ENCODE measurements at regions not wholly inside any gene's neighbourhood (a gene's known extent, or its start where the extent isn't known, plus 50 kb on each side); places are given as distances from the start of the nearest gene placed in this dataset.

- H3K27me3 ChIP-seq (ENCODE audit: insufficient read depth, low read length): no peaks in the 10 kb centered on the region
- no peaks in the 10 kb centered on the region for H3K9me3 Mint-ChIP-seq
- no peaks in the 10 kb centered on the region for H3K79me1 ChIP-seq (ENCODE audit: insufficient read depth, low read depth, low read length, poor library complexity, severe bottlenecking)
- H3K27ac ChIP-seq (ENCODE audit: insufficient read length, low read depth, low read length): no peak overlapping the region
- no peak overlapping the region for H2AK5ac ChIP-seq (ENCODE audit: insufficient read length, low read length)
- no peak overlapping the region for H3K14ac ChIP-seq (ENCODE audit: insufficient read depth, low read length)
- peaks cover 10% of the 10 kb centered on the region; the same call in 1 of the 2 replicates for H3K27me3 Mint-ChIP-seq (ENCODE audit: low read depth)
- H2BK5ac ChIP-seq (ENCODE audit: insufficient read length, low read length): no peak overlapping the region
- H2BK120ac ChIP-seq (ENCODE audit: low read depth, low read length, poor library complexity, severe bottlenecking): no peak overlapping the region
- peak overlapping the region in 1 of 2 experiments; percentile 18; a peak in 2 of 5 replicates for H3K4me3 Mint-ChIP-seq
- TF ChIP-seq, protein P1, sequence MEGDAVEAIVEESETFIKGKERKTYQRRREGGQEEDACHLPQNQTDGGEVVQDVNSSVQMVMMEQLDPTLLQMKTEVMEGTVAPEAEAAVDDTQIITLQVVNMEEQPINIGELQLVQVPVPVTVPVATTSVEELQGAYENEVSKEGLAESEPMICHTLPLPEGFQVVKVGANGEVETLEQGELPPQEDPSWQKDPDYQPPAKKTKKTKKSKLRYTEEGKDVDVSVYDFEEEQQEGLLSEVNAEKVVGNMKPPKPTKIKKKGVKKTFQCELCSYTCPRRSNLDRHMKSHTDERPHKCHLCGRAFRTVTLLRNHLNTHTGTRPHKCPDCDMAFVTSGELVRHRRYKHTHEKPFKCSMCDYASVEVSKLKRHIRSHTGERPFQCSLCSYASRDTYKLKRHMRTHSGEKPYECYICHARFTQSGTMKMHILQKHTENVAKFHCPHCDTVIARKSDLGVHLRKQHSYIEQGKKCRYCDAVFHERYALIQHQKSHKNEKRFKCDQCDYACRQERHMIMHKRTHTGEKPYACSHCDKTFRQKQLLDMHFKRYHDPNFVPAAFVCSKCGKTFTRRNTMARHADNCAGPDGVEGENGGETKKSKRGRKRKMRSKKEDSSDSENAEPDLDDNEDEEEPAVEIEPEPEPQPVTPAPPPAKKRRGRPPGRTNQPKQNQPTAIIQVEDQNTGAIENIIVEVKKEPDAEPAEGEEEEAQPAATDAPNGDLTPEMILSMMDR (conservative IDR thresholded peaks at IDR 0.05): no peak
- H3K9ac ChIP-seq (ENCODE audit: extremely low read depth, insufficient read length, low read length): no peak overlapping the region
- peaks cover 20 to 27% of the 10 kb centered on the region in 2 experiments for H3K4me1 Mint-ChIP-seq
- H2BK20ac ChIP-seq (ENCODE audit: low read depth, low read length, poor library complexity, severe bottlenecking): no peak overlapping the region
- DNase-seq: peak; percentile 47
- no peaks in the 10 kb centered on the region for H3K23me2 ChIP-seq (ENCODE audit: insufficient read length, low read depth, low read length, poor library complexity, severe bottlenecking)
- no CpG with 5 or more reads among the region's 1 CpG for WGBS (ENCODE audit: extremely low coverage, insufficient read length, low lambda C conversion rate)
- no peak overlapping the region for H3T11ph ChIP-seq (ENCODE audit: low read length)
- H2BK12ac ChIP-seq (ENCODE audit: insufficient read length, low read depth, low read length): no peak overlapping the region
- peak overlapping the region; percentile 36 for H4K5ac ChIP-seq (ENCODE audit: insufficient read length, low read depth, low read length)
- no peak overlapping the region for H3K4ac ChIP-seq (ENCODE audit: low read depth, low read length)
- no peak overlapping the region for H2AFZ ChIP-seq (ENCODE audit: low read length)
- H3K36me3 Mint-ChIP-seq (ENCODE audit: insufficient read depth in 1 of 3, low read depth in 3 of 3): no peaks in the 10 kb centered on the region
- H4K8ac ChIP-seq (replicated peaks; ENCODE audit: insufficient read length, low read depth, low read length): no peak overlapping the region
- no peak overlapping the region for H3K23ac ChIP-seq (ENCODE audit: insufficient read length, low read depth, low read length)
- H3K27ac Mint-ChIP-seq: peak overlapping the region in 2 of 3 experiments; percentile 56 to 92; a peak in 4 of 7 replicates
- no peaks in the 10 kb centered on the region for H3K9me3 ChIP-seq (ENCODE audit: control insufficient read depth, low read depth, low read length)
- H3K79me2 ChIP-seq (ENCODE audit: insufficient read depth, low read length): no peaks in the 10 kb centered on the region
- no peak overlapping the region for H3K56ac ChIP-seq (ENCODE audit: insufficient read length, low read depth, low read length)
- H3K18ac ChIP-seq (ENCODE audit: insufficient read length, low read depth, low read length): peak overlapping the region; percentile 21
- no peaks in the 10 kb centered on the region; the same call in 1 of the 2 replicates for H3K4me1 ChIP-seq (ENCODE audit: insufficient read depth, low read length)
- H4K20me1 ChIP-seq (ENCODE audit: control insufficient read depth, insufficient read depth, insufficient read length): no peaks in the 10 kb centered on the region
- H2BK15ac ChIP-seq (ENCODE audit: low read depth, low read length): no peak overlapping the region
- no peak overlapping the region for H4K91ac ChIP-seq (ENCODE audit: insufficient read length, low read depth, low read length)
- no peak overlapping the region for H3K4me2 ChIP-seq (ENCODE audit: insufficient read depth, insufficient read length, low read length)
Observed at GRCh38 chr18:21991081-21991534, 178.3 kb upstream of the GATA6 start.

All from H9 (cell line).